ENCODE measurements at regions not wholly inside any gene's neighbourhood (a gene's known extent, or its start where the extent isn't known, plus 50 kb on each side); places are given as distances from the start of the nearest gene placed in this dataset.

DNA sequence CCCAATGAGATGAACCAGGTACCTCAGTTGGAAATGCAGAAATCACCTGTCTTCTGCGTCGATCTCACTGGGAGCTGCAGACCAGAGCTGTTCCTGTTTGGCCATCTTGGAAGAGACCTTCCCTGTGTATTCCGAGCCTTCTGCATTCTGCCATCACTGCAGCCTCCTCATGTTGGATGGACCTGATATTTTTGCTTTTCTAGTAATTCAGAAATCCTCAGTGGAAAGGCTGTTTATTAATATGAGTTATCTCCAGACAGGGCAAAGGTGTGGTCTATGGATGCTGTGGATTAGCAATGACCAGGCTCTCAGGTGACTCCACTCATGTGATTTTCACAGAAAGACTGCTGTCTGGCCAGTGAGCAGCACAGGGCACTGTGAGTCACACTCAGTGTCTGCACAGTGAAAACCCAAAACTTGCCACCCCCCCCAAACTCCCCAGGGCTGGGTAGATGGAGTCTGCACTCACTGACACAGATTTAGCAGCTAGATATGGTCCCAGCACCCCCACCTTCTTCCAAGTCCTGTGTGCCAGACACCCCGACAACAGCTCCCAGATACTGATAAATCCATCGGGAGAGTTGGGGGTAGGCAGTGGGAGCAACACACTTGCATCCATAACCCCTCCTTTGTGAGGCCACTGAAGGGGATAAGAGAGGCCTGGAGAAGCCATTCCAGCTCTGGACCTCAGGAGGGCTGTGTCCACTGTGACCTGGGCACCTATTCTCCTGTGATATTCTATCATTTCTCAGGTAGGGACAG, 75.2 kb upstream of the TOP3B start (continued):
- TF ChIP-seq, protein P1, sequence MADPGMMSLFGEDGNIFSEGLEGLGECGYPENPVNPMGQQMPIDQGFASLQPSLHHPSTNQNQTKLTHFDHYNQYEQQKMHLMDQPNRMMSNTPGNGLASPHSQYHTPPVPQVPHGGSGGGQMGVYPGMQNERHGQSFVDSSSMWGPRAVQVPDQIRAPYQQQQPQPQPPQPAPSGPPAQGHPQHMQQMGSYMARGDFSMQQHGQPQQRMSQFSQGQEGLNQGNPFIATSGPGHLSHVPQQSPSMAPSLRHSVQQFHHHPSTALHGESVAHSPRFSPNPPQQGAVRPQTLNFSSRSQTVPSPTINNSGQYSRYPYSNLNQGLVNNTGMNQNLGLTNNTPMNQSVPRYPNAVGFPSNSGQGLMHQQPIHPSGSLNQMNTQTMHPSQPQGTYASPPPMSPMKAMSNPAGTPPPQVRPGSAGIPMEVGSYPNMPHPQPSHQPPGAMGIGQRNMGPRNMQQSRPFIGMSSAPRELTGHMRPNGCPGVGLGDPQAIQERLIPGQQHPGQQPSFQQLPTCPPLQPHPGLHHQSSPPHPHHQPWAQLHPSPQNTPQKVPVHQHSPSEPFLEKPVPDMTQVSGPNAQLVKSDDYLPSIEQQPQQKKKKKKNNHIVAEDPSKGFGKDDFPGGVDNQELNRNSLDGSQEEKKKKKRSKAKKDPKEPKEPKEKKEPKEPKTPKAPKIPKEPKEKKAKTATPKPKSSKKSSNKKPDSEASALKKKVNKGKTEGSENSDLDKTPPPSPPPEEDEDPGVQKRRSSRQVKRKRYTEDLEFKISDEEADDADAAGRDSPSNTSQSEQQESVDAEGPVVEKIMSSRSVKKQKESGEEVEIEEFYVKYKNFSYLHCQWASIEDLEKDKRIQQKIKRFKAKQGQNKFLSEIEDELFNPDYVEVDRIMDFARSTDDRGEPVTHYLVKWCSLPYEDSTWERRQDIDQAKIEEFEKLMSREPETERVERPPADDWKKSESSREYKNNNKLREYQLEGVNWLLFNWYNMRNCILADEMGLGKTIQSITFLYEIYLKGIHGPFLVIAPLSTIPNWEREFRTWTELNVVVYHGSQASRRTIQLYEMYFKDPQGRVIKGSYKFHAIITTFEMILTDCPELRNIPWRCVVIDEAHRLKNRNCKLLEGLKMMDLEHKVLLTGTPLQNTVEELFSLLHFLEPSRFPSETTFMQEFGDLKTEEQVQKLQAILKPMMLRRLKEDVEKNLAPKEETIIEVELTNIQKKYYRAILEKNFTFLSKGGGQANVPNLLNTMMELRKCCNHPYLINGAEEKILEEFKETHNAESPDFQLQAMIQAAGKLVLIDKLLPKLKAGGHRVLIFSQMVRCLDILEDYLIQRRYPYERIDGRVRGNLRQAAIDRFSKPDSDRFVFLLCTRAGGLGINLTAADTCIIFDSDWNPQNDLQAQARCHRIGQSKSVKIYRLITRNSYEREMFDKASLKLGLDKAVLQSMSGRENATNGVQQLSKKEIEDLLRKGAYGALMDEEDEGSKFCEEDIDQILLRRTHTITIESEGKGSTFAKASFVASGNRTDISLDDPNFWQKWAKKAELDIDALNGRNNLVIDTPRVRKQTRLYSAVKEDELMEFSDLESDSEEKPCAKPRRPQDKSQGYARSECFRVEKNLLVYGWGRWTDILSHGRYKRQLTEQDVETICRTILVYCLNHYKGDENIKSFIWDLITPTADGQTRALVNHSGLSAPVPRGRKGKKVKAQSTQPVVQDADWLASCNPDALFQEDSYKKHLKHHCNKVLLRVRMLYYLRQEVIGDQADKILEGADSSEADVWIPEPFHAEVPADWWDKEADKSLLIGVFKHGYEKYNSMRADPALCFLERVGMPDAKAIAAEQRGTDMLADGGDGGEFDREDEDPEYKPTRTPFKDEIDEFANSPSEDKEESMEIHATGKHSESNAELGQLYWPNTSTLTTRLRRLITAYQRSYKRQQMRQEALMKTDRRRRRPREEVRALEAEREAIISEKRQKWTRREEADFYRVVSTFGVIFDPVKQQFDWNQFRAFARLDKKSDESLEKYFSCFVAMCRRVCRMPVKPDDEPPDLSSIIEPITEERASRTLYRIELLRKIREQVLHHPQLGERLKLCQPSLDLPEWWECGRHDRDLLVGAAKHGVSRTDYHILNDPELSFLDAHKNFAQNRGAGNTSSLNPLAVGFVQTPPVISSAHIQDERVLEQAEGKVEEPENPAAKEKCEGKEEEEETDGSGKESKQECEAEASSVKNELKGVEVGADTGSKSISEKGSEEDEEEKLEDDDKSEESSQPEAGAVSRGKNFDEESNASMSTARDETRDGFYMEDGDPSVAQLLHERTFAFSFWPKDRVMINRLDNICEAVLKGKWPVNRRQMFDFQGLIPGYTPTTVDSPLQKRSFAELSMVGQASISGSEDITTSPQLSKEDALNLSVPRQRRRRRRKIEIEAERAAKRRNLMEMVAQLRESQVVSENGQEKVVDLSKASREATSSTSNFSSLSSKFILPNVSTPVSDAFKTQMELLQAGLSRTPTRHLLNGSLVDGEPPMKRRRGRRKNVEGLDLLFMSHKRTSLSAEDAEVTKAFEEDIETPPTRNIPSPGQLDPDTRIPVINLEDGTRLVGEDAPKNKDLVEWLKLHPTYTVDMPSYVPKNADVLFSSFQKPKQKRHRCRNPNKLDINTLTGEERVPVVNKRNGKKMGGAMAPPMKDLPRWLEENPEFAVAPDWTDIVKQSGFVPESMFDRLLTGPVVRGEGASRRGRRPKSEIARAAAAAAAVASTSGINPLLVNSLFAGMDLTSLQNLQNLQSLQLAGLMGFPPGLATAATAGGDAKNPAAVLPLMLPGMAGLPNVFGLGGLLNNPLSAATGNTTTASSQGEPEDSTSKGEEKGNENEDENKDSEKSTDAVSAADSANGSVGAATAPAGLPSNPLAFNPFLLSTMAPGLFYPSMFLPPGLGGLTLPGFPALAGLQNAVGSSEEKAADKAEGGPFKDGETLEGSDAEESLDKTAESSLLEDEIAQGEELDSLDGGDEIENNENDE (IDR thresholded peaks at IDR 0.05; ENCODE audit: insufficient replicate concordance, low read length), result no peak
- TF ChIP-seq KDM4A (IDR thresholded peaks at IDR 0.05; ENCODE audit: low read depth, low read length, severe bottlenecking) (no peak), SIN3A (conservative IDR thresholded peaks at IDR 0.05 in 1 of 2, IDR thresholded peaks at IDR 0.05 in 1 of 2; ENCODE audit: low read depth in 1 of 2, low read length in 2 of 2) (no peak), HDAC2 (IDR thresholded peaks at IDR 0.05; ENCODE audit: borderline replicate concordance in 1 of 2, low read depth in 2 of 2, low read length in 2 of 2) (no peak), CBX8 (IDR thresholded peaks at IDR 0.05; ENCODE audit: borderline replicate concordance, low read depth, low read length) (no peak), EP300 (IDR thresholded peaks at IDR 0.05; ENCODE audit: borderline replicate concordance in 1 of 2, low read depth in 2 of 2, low read length in 2 of 2) (no peak), YY1 (IDR thresholded peaks at IDR 0.05; ENCODE audit: low read depth, low read length) (no peak), EZH2 (IDR thresholded peaks at IDR 0.05; ENCODE audit: low read depth, low read length, severe bottlenecking) (no peak), CHD2 (IDR thresholded peaks at IDR 0.05; ENCODE audit: low read length) (no peak), POU5F1 (IDR thresholded peaks at IDR 0.05; ENCODE audit: low read depth, low read length) (no peak)
